Gastrocnemius medialis (tissue), 4 donors: ENCODE measurements at regions not wholly inside any gene's neighbourhood (a gene's known extent, or its start where the extent isn't known, plus 50 kb on each side); places are given as distances from the start of the nearest gene placed in this dataset.
"Not testable (repeated sequence)": the region's sequence is repeated elsewhere in the genome, so short reads cannot be mapped to it uniquely, and the experiment has no call there.

ENCODE experiments used
- POLR2A ChIP-seq, 2 donors: fragments of 450-650 bp; IDR thresholded peaks; one replicate each; pipeline ENCODE4 v1.6.1; 2017; ENCODE audit warnings: antibody characterized with exemption in 2 of 2, mild to moderate bottlenecking in 2 of 2, moderate library complexity in 2 of 2
- TF ChIP-seq, protein P1 (sequence below), 5 experiments: fragments of 450-650 bp in 3 of 5; fragments of 200-600 bp in 2 of 5; sonication (generic) in 2 of 5; IDR thresholded peaks in 4 of 5; conservative IDR thresholded peaks in 1 of 5; 1 replicate in 4 of 5; 2 replicates in 1 of 5; pipeline ENCODE4 v1.5.1; 2016 to 2019; ENCODE audit warnings: antibody characterized with exemption in 5 of 5, mild to moderate bottlenecking in 3 of 5, moderate library complexity in 3 of 5

DNA sequence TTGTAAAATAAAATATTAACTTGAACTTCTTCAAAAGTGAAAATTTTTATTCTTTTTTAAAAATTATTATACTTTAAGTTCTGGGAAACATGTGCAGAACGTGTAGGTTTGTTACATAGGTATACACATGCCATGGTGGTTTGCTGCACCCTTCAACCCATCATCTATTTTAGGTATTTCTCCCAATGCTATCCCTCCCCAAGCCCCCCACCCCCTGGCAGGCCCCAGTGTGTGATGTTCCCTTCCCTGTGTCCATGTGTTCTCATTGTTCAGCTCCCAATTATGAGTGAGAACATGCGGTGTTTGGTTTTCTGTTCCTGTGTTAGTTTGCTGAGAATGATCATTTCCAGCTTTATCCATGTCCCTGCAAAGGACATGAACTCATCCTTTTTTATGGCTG is 515.6 kb upstream of the TPTE start:
- TF ChIP-seq, protein P1, sequence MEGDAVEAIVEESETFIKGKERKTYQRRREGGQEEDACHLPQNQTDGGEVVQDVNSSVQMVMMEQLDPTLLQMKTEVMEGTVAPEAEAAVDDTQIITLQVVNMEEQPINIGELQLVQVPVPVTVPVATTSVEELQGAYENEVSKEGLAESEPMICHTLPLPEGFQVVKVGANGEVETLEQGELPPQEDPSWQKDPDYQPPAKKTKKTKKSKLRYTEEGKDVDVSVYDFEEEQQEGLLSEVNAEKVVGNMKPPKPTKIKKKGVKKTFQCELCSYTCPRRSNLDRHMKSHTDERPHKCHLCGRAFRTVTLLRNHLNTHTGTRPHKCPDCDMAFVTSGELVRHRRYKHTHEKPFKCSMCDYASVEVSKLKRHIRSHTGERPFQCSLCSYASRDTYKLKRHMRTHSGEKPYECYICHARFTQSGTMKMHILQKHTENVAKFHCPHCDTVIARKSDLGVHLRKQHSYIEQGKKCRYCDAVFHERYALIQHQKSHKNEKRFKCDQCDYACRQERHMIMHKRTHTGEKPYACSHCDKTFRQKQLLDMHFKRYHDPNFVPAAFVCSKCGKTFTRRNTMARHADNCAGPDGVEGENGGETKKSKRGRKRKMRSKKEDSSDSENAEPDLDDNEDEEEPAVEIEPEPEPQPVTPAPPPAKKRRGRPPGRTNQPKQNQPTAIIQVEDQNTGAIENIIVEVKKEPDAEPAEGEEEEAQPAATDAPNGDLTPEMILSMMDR (IDR thresholded peaks at IDR 0.05 in 4 of 5, conservative IDR thresholded peaks at IDR 0.05 in 1 of 5), result not testable (repeated sequence)
- not testable (repeated sequence) for TF ChIP-seq POLR2A (IDR thresholded peaks at IDR 0.05)
